OCI-LY7 (cell line): ENCODE measurements at regions not wholly inside any gene's neighbourhood (a gene's known extent, or its start where the extent isn't known, plus 50 kb on each side); places are given as distances from the start of the nearest gene placed in this dataset.

Source experiments
- BruUV-seq: library from RNA; stranded (reverse); fragments of 400-500 nt; replicated peaks from 2 replicates; lab custom pipeline; 2021; lab: Mats Ljungman, UMichigan
- CTCF ChIA-PET: fragments of 300-600 bp; sonication (Branson Sonifier 250); formaldehyde crosslinking; loops from one replicate; lab custom pipeline; 2022; ENCODE audit warnings: antibody characterized with exemption; ENCODE audit not compliant: unreplicated experiment; lab: Charles Lee
- POLR2A ChIA-PET: fragments of 300-600 bp; sonication (Branson Sonifier 250); formaldehyde crosslinking; loops from one replicate; lab custom pipeline; 2022; ENCODE audit warnings: antibody characterized with exemption; lab: Charles Lee
- DNase-seq: peaks from one replicate; pipeline ENCODE4 v3.0.0-alpha.2; 2015; ENCODE audit warnings: low spot score
- H2AFZ ChIP-seq: fragments of 200-600 bp; sonication (generic), shearing (Covaris generic); 2 replicates; pipeline ENCODE4 v1.6.1; 2014; ENCODE audit warnings: mild to moderate bottlenecking, antibody characterized with exemption, low read length, moderate library complexity
- H3K27ac ChIP-seq: fragments of 200-600 bp; sonication (generic); 2 replicates; pipeline ENCODE4 v1.5.1; 2014; ENCODE audit warnings: mixed run types, low read depth, mild to moderate bottlenecking, moderate library complexity, low read length, inconsistent platforms; ENCODE audit not compliant: poor library complexity, severe bottlenecking
- H3K36me3 ChIP-seq: fragments of 200-600 bp; sonication (generic); 2 replicates; pipeline ENCODE4 v1.6.1; 2014; ENCODE audit warnings: mild to moderate bottlenecking, antibody characterized with exemption, low read length, moderate library complexity, mixed read lengths; ENCODE audit not compliant: insufficient read depth
- H3K4me1 ChIP-seq: fragments of 200-600 bp; sonication (generic); 2 replicates; pipeline ENCODE4 v1.5.1; 2014; ENCODE audit warnings: mild to moderate bottlenecking, low read length; ENCODE audit not compliant: insufficient read depth, poor library complexity, severe bottlenecking
- H3K4me2 ChIP-seq: fragments of 200-600 bp; sonication (generic); 2 replicates; pipeline ENCODE4 v1.6.1; 2014; ENCODE audit warnings: mild to moderate bottlenecking, low read length
- H3K4me3 ChIP-seq: fragments of 200-600 bp; sonication (generic); 2 replicates; pipeline ENCODE4 v1.5.1; 2014; ENCODE audit warnings: mild to moderate bottlenecking, low read depth, low read length; ENCODE audit not compliant: poor library complexity, severe bottlenecking
- H3K79me2 ChIP-seq: fragments of 200-600 bp; sonication (generic); 2 replicates; pipeline ENCODE4 v1.6.1; 2016; ENCODE audit warnings: low read depth, mild to moderate bottlenecking, low read length, moderate library complexity, mixed read lengths; ENCODE audit not compliant: insufficient read depth
- H3K9me2 ChIP-seq: fragments of 200-600 bp; sonication (generic); 2 replicates; pipeline ENCODE4 v1.6.1; 2016; ENCODE audit warnings: mild to moderate bottlenecking, low read length, mixed read lengths; ENCODE audit not compliant: insufficient read depth
- H3K9me3 ChIP-seq: fragments of 200-600 bp; sonication (generic); 2 replicates; pipeline ENCODE4 v1.6.1; 2014; ENCODE audit warnings: mild to moderate bottlenecking, mixed run types, low read length, mixed read lengths
- H4K20me1 ChIP-seq: fragments of 200-600 bp; sonication (generic); 2 replicates; pipeline ENCODE4 v1.6.1; 2014; ENCODE audit warnings: mild to moderate bottlenecking, antibody characterized with exemption, low read length, moderate library complexity, mixed read lengths; ENCODE audit not compliant: insufficient read depth
- EZH2phosphoT487 ChIP-seq: fragments of 200-600 bp; sonication (generic); IDR thresholded peaks from 2 replicates; pipeline ENCODE4 v1.6.1; 2018; ENCODE audit warnings: low read depth, borderline replicate concordance, mild to moderate bottlenecking, mixed run types, antibody characterized with exemption, low read length, moderate library complexity, mixed read lengths
- intact Hi-C: fragments of 100-400 bp; cut with micrococcal nuclease; formaldehyde crosslinking; loops from one replicate; pipeline ENCODE4 v1.10.0; 2022; ENCODE audit not compliant: unreplicated experiment
- TF ChIP-seq, protein P1 (sequence below): fragments of 200-600 bp; sonication (generic); conservative IDR thresholded peaks from 2 replicates; pipeline ENCODE4 v1.5.1; 2014; ENCODE audit warnings: mild to moderate bottlenecking, antibody characterized with exemption, low read length, moderate library complexity, mixed read lengths

DNA sequence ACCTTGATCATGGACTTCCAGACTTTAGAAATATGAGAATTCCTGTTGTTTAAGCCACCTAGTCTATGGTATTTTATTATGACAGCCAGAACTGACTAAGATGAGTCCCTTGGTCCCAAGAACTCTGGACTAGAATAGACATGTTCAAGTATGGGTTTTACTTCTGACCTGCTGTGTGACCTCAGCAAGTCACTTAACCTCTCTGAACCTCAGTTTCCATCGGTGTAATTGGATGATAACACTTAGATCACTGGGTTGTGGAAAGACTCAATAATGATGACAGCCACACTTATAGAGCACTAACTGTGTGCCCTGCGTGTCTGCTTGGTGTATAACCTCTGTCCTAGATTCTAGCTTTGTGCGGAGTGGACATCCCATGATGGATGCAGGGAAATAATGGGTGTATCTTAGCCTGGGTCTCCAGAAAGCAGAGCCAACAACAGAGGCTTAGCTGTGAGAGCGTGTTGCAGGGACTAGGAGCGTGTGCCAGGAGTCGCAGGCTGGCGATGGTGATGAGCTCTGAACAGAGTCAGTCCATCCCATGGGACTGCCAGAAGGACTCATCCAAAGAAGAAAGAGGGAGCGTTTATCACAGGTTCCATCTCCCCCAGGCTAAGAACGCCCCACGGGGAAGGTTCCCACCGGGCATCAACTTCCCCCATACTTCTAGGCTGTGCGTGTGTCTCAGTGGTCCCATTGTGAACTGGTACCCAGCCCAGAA, 93.2 kb upstream of the TP53I11 start:
- no peak overlapping the region for H3K27ac ChIP-seq
- H3K9me2 ChIP-seq: no peaks in the 10 kb centered on the region
- intact Hi-C loops: no loop called here
- H3K4me3 ChIP-seq: no peak overlapping the region
- peaks cover 6% of the 10 kb centered on the region; the same call in 1 of the 2 replicates for H3K9me3 ChIP-seq
- CTCF ChIA-PET: interaction anchor here (0.6 kb wide), 1 partner anchor 106 kb away, joined by 3 read pairs; no protein-coding TSS in a partner anchor
- H3K36me3 ChIP-seq: no peaks in the 10 kb centered on the region; the same call in 1 of the 2 replicates
- BruUV-seq: no TSS peak
- no peak for DNase-seq
- POLR2A ChIA-PET: no interaction called here
- H2AFZ ChIP-seq: no peak overlapping the region
- TF ChIP-seq, protein P1, sequence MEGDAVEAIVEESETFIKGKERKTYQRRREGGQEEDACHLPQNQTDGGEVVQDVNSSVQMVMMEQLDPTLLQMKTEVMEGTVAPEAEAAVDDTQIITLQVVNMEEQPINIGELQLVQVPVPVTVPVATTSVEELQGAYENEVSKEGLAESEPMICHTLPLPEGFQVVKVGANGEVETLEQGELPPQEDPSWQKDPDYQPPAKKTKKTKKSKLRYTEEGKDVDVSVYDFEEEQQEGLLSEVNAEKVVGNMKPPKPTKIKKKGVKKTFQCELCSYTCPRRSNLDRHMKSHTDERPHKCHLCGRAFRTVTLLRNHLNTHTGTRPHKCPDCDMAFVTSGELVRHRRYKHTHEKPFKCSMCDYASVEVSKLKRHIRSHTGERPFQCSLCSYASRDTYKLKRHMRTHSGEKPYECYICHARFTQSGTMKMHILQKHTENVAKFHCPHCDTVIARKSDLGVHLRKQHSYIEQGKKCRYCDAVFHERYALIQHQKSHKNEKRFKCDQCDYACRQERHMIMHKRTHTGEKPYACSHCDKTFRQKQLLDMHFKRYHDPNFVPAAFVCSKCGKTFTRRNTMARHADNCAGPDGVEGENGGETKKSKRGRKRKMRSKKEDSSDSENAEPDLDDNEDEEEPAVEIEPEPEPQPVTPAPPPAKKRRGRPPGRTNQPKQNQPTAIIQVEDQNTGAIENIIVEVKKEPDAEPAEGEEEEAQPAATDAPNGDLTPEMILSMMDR: no peak
- TF ChIP-seq EZH2phosphoT487: no peak
- no peak overlapping the region for H3K4me2 ChIP-seq
- no peaks in the 10 kb centered on the region for H4K20me1 ChIP-seq
- H3K4me1 ChIP-seq: no peaks in the 10 kb centered on the region
- no peaks in the 10 kb centered on the region for H3K79me2 ChIP-seq

DNA sequence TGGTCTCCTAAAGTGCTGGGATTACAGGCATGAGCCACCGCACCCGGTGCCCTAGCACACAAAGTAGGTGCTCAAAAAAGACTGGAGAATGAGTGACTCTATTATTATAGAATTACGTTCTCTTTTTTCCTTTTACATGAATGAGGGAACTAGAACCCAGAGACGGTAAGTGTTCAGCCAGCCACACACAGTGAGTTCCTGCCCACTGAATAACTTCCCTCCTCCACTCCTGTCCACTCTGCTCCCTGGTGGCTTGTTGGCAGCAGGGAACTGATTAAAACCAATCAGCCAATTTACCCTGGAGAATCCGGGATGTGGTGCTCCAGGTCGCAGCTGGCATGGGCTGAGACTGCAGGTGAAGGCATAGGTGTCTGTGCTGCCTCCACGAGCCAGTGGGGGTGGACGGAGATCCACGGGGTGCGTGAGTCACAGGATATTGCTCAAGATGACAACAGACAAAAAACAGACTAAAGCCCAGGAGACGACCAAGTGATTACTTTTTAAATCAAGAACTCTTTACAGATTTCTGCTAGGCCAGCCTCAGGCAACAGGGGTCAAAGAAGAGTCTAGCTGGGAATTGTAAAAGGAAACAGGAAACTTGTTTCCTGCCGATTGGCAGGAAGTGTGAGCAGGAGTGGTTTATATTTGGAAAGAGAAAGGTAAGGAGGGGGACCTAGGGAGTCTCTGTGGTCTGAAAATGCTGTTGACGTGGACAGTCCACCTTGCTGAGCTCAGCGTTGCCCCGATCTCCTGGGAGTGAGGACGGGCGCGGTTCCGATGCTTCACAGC, 95.2 kb upstream of the TP53I11 start:
- no peaks in the 10 kb centered on the region for H3K36me3 ChIP-seq
- H3K27ac ChIP-seq: no peak overlapping the region
- no peak overlapping the region for H3K4me3 ChIP-seq
- peaks cover 6% of the 10 kb centered on the region for H3K4me1 ChIP-seq
- no peak overlapping the region for H2AFZ ChIP-seq
- intact Hi-C loops: no loop called here
- ChIA-PET CTCF (no interaction called here), POLR2A (interaction anchor here (1.3 kb wide), 1 partner anchor 9 kb away, joined by 4 read pairs; no protein-coding TSS in a partner anchor)
- BruUV-seq: no TSS peak
- H3K9me3 ChIP-seq: no peaks in the 10 kb centered on the region
- TF ChIP-seq, protein P1: no peak
- TF ChIP-seq EZH2phosphoT487: no peak
- no peaks in the 10 kb centered on the region for H4K20me1 ChIP-seq
- H3K4me2 ChIP-seq: no peak overlapping the region
- no peak for DNase-seq
- no peaks in the 10 kb centered on the region for H3K9me2 ChIP-seq
- no peaks in the 10 kb centered on the region for H3K79me2 ChIP-seq
